ENCODE measurements at regions not wholly inside any gene's neighbourhood (a gene's known extent, or its start where the extent isn't known, plus 50 kb on each side); places are given as distances from the start of the nearest gene placed in this dataset.

DNA sequence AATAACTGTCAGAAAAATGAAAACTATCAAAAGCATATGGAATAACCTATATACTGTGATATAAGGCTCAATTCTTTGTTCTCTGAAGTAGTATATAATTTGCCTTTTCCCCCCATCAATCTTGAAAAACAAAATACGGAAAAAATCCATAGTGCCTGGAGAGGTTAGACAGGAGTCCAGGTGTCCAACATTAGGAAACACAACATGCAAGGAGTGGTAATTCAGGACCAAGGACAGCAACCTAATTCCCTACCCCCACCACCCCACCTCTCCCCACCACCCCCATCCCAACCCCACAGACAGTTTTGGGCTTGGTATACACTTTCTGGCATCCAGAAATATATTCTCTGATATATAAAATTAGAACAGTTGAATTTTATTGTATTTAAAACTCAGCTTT is 55.1 kb upstream of the SLC25A26 start:
- DNase-seq (ENCODE audit: low read depth, low spot score) = no peak
- Histone ChIP-seq H3K9ac (ENCODE audit: insufficient read length, low read depth) (no peak overlapping the region), H3K36me3 (ENCODE audit: insufficient read depth, insufficient read length, low read length) (no peaks in the 10 kb centered on the region), H3K27me3 (ENCODE audit: insufficient read depth, insufficient read length) (no peaks in the 10 kb centered on the region), H3K4me3 (ENCODE audit: insufficient read length, low read depth) (no peak overlapping the region), H3K9me3 (ENCODE audit: insufficient read depth, low read length) (no peaks in the 10 kb centered on the region), H3K4me1 (ENCODE audit: insufficient read depth, insufficient read length) (no peaks in the 10 kb centered on the region)
- TF ChIP-seq SUZ12 (IDR thresholded peaks at IDR 0.05; ENCODE audit: extremely low read depth, insufficient read depth, insufficient read length) (no peak), YY1 (IDR thresholded peaks at IDR 0.05; ENCODE audit: insufficient read depth, insufficient read length) (no peak), ZNF274 (IDR thresholded peaks at IDR 0.05; ENCODE audit: low read depth, low read length) (no peak)

DNA sequence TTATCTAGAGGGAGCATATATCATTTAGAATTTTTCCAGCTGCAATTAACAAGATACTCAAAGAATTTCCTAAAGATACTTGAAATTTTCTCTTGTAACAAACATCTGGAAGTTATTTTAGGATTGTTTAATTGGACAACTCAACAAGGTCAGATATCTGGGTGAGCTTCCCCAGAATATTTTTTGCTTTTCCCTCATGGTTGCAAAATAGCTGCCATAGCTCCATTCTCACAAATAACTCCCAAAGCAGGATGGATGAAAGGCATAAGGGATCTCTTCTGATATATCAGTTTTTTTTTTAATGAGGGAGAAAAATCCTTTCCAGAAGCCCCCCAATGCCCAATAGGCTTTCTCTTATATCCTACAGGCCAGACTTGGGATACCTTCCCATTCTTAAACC is 56.6 kb upstream of the SLC25A26 start:
- DNase-seq (ENCODE audit: low read depth, low spot score) = no peak
- H3K27me3 ChIP-seq (ENCODE audit: insufficient read depth, insufficient read length) = no peaks in the 10 kb centered on the region

DNA sequence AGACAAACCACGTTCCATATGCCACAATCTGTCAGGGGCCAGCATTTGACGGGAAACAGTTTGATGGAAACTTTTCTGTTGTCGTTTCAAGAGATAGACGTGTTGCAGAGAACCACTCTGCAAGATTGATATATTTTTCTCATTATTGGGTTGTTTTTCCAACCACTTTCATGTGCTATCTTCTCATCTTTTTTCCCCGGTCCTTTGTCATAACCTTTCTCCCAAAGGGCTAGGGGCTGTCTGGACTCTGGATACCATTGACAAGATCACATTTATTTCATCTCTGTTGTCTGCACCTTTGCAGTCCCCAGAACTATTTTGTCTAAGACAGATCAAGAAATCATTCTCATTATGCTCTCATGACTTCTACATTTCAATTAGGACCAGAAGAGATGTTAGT is 57.6 kb upstream of the SLC25A26 start:
- no peak for DNase-seq (ENCODE audit: low read depth, low spot score)
- H3K27me3 ChIP-seq (ENCODE audit: insufficient read depth, insufficient read length) = no peaks in the 10 kb centered on the region
- TF ChIP-seq YY1 (IDR thresholded peaks at IDR 0.05; ENCODE audit: insufficient read depth, insufficient read length) (no peak), ZNF274 (IDR thresholded peaks at IDR 0.05; ENCODE audit: low read depth, low read length) (no peak)
- no peak overlapping the region for H3K9ac ChIP-seq (ENCODE audit: insufficient read length, low read depth)
- no peaks in the 10 kb centered on the region for H3K9me3 ChIP-seq (ENCODE audit: insufficient read depth, low read length)
- H3K4me1 ChIP-seq (ENCODE audit: insufficient read depth, insufficient read length) = no peaks in the 10 kb centered on the region
- no peak overlapping the region for H3K4me3 ChIP-seq (ENCODE audit: insufficient read length, low read depth)
- no peaks in the 10 kb centered on the region for H3K36me3 ChIP-seq (ENCODE audit: insufficient read depth, insufficient read length, low read length)

More for the DNA sequence above, 56.6 kb upstream of the SLC25A26 start:
- no peak for TF ChIP-seq YY1 (IDR thresholded peaks at IDR 0.05; ENCODE audit: insufficient read depth, insufficient read length)
- no peak for TF ChIP-seq SUZ12 (IDR thresholded peaks at IDR 0.05; ENCODE audit: extremely low read depth, insufficient read depth, insufficient read length)
- TF ChIP-seq ZNF274 (IDR thresholded peaks at IDR 0.05; ENCODE audit: low read depth, low read length) = no peak
- H3K36me3 ChIP-seq (ENCODE audit: insufficient read depth, insufficient read length, low read length) = no peaks in the 10 kb centered on the region
- no peak overlapping the region for H3K9ac ChIP-seq (ENCODE audit: insufficient read length, low read depth)
- H3K4me3 ChIP-seq (ENCODE audit: insufficient read length, low read depth) = no peak overlapping the region
- H3K9me3 ChIP-seq (ENCODE audit: insufficient read depth, low read length) = no peaks in the 10 kb centered on the region
- no peaks in the 10 kb centered on the region for H3K4me1 ChIP-seq (ENCODE audit: insufficient read depth, insufficient read length)

DNA sequence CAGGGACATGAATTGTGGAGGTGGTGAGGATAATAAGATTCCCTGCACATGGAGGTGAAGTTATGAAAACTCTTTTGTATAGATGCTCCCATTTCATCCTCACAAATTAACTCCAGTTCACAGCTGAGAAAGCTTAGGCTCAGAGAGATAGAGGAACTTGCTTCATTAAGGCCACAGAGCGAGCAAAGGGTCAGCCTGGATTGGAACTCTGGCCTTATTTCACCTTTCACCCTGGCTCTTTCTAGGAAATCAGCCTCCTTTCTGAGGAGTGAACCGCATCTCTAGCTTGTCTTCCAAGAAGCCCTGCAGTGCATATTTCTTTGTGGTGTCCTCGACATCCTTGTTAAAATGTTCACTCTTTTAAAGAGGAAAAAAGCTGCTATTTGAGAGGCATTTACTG is 58.0 kb upstream of the SLC25A26 start:
- TF ChIP-seq SUZ12 (IDR thresholded peaks at IDR 0.05; ENCODE audit: extremely low read depth, insufficient read depth, insufficient read length) (no peak), ZNF274 (IDR thresholded peaks at IDR 0.05; ENCODE audit: low read depth, low read length) (no peak), YY1 (IDR thresholded peaks at IDR 0.05; ENCODE audit: insufficient read depth, insufficient read length) (no peak)
- H3K4me3 ChIP-seq (ENCODE audit: insufficient read length, low read depth) = no peak overlapping the region
- no peak for DNase-seq (ENCODE audit: low read depth, low spot score)
- H3K27me3 ChIP-seq (ENCODE audit: insufficient read depth, insufficient read length) = no peaks in the 10 kb centered on the region
- H3K36me3 ChIP-seq (ENCODE audit: insufficient read depth, insufficient read length, low read length) = no peaks in the 10 kb centered on the region
- no peak overlapping the region for H3K9ac ChIP-seq (ENCODE audit: insufficient read length, low read depth)
- H3K4me1 ChIP-seq (ENCODE audit: insufficient read depth, insufficient read length) = no peaks in the 10 kb centered on the region
- H3K9me3 ChIP-seq (ENCODE audit: insufficient read depth, low read length) = no peaks in the 10 kb centered on the region

DNA sequence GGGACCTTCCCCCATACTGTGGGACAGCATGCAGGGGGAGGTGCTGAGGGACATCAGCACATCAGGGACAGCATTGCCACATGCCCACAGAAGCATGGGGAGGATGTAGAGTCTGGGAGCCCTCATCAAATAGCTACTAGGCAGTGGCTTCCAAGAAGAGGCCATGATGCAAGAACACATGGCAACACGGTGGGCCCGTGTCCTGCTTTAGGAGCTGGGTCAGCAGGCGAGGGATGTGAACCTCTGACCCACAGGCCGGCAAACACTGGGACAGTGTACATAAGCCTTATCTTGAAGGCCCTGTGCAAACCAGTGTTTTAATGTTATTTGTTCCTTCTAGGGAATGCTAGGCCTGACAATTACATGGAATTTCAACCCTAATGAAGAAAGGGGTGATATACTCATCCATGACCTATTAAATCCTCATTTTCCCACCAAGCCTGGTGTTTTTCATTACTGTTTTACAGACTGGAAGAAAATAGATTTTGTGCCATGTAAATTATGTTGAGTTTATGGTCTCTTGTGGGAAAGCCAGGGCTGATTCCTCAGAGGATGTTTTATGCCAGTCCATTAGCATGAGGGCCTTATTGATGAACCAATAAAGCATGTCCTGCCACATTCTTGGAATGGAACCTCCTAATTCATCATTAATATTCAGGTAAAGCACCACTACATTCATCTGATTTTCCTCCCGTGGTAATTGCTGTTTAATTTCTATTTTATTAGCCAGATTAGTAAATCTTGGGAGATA is 61.7 kb upstream of the SLC25A26 start:
- H3K36me3 ChIP-seq (ENCODE audit: insufficient read depth, insufficient read length, low read length) = no peaks in the 10 kb centered on the region
- H3K9ac ChIP-seq (ENCODE audit: insufficient read length, low read depth) = no peak overlapping the region
- H3K4me3 ChIP-seq (ENCODE audit: insufficient read length, low read depth) = no peak overlapping the region
- no peak for TF ChIP-seq SUZ12 (IDR thresholded peaks at IDR 0.05; ENCODE audit: extremely low read depth, insufficient read depth, insufficient read length)
- no peak for TF ChIP-seq YY1 (IDR thresholded peaks at IDR 0.05; ENCODE audit: insufficient read depth, insufficient read length)
- no peak for TF ChIP-seq ZNF274 (IDR thresholded peaks at IDR 0.05; ENCODE audit: low read depth, low read length)
- no peaks in the 10 kb centered on the region for H3K4me1 ChIP-seq (ENCODE audit: insufficient read depth, insufficient read length)
- no peaks in the 10 kb centered on the region for H3K9me3 ChIP-seq (ENCODE audit: insufficient read depth, low read length)
- no peak for DNase-seq (ENCODE audit: low read depth, low spot score)
- H3K27me3 ChIP-seq (ENCODE audit: insufficient read depth, insufficient read length) = no peaks in the 10 kb centered on the region

DNA sequence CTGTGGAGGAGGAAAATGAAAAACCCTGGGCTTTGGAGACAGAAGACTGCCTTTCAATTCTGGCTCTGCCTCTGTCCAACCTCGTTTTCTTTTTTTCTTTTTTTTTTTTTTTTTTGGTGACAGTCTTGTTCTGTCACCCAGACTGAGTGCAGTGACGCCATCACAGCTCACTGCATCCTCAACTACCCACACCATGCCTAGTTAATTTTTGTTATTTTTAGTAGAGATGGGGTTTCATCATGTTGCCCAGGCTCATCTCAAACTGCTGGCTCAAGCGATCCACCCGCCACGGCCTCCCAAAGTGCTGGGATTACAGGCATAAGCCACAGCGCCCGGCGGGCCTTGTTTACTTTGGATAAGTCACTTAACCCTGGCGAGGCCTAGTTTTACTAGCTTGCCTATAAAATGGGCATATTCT is 66.3 kb upstream of the SLC25A26 start:
- H3K9me3 ChIP-seq (ENCODE audit: insufficient read depth, low read length) = no peaks in the 10 kb centered on the region
- no peaks in the 10 kb centered on the region for H3K27me3 ChIP-seq (ENCODE audit: insufficient read depth, insufficient read length)
- H3K4me3 ChIP-seq (ENCODE audit: insufficient read length, low read depth) = no peak overlapping the region
- H3K9ac ChIP-seq (ENCODE audit: insufficient read length, low read depth) = no peak overlapping the region
- no peaks in the 10 kb centered on the region for H3K4me1 ChIP-seq (ENCODE audit: insufficient read depth, insufficient read length)
- H3K36me3 ChIP-seq (ENCODE audit: insufficient read depth, insufficient read length, low read length) = no peaks in the 10 kb centered on the region
- DNase-seq (ENCODE audit: low read depth, low spot score) = no peak
- no peak for TF ChIP-seq ZNF274 (IDR thresholded peaks at IDR 0.05; ENCODE audit: low read depth, low read length)
- TF ChIP-seq SUZ12 (IDR thresholded peaks at IDR 0.05; ENCODE audit: extremely low read depth, insufficient read depth, insufficient read length) = no peak
- no peak for TF ChIP-seq YY1 (IDR thresholded peaks at IDR 0.05; ENCODE audit: insufficient read depth, insufficient read length)

DNA sequence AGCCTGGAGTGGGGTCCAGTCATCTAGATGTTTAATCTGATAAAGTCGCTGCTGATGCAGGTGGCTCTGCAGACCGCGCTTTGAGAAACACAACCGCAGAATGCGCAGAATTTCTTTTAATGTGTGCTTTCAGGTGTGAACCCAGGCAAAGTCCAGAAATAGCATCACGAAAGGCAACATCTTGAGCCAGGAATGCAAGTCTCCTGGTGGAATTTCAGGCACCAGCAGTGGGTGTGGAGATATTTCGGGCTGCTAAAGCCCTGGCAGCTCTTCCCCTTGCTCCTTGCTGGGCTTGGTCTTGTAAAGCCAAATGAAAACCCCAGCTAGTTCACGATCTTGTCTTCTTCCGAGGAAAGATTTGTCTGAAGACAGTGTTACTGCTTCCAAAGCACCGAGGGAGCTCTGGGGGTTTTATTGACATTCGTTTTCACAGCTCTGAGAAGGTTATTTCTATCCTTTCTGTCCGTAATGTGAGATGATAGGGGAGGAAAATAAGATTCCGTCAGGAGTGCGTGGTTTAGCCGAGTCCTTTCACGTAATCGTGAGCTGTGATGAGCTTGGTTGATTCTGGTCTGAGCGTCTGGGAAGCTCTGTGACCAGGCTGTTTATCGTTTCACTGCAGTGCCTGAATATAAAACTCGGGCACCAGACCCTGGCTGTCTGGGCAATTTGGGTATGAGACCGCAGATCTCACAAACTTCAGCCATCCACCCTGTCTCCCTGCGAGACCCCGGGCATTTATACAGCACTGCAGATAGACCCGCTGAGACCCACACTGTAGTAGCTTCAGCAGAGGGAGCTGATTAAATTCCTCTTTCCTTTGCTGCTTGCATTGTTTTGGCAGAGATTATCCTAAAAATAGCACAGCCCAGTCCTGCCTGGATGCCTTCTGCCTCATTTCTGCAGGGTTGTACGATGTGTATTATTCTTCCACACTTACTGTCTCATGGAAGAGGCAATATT is 67.0 kb upstream of the SLC25A26 start:
- H3K36me3 ChIP-seq (ENCODE audit: insufficient read depth, insufficient read length, low read length) = no peaks in the 10 kb centered on the region
- no peak overlapping the region for H3K4me3 ChIP-seq (ENCODE audit: insufficient read length, low read depth)
- H3K9me3 ChIP-seq (ENCODE audit: insufficient read depth, low read length) = no peaks in the 10 kb centered on the region
- H3K27me3 ChIP-seq (ENCODE audit: insufficient read depth, insufficient read length) = no peaks in the 10 kb centered on the region
- no peak for DNase-seq (ENCODE audit: low read depth, low spot score)
- no peaks in the 10 kb centered on the region for H3K4me1 ChIP-seq (ENCODE audit: insufficient read depth, insufficient read length)
- H3K9ac ChIP-seq (ENCODE audit: insufficient read length, low read depth) = no peak overlapping the region
- TF ChIP-seq YY1 (IDR thresholded peaks at IDR 0.05; ENCODE audit: insufficient read depth, insufficient read length) (no peak), SUZ12 (IDR thresholded peaks at IDR 0.05; ENCODE audit: extremely low read depth, insufficient read depth, insufficient read length) (no peak), ZNF274 (IDR thresholded peaks at IDR 0.05; ENCODE audit: low read depth, low read length) (no peak)

Data from NT2/D1 (cell line).